RCC 7860 (cell line): ENCODE measurements at regions not wholly inside any gene's neighbourhood (a gene's known extent, or its start where the extent isn't known, plus 50 kb on each side); places are given as distances from the start of the nearest gene placed in this dataset.

Experiments
- DNase-seq: peaks from one replicate; pipeline ENCODE4 v3.0.0-alpha.2; 2015; ENCODE audit warnings: low spot score
- FAIRE-seq: peaks from 2 replicates; lab custom pipeline; 2012; peaks lifted over from hg19 to GRCh38; lab: Jason Lieb, UNC

DNA sequence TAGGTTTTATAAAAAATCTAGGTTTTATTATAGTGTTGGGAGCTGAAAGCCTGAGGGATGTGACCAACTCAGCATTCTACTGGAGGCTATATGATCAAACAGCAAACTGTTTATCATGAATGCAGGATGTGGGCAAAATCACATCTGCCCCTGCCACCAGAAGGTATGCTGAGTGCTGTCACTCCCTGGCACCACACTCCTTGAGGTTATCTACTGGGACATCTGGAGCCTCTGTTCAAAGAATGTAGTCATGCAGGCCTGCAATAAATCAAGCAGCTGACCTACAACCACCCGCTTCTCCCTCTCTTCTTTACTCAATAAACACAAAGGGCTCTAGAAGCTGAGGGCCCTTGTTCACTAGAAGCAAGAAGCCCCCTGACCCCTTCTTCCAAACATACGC is 328.4 kb upstream of the DDX18 start:
- DNase-seq (no peak), FAIRE-seq (no peak)

GRCh38 chr2:117492209-117492851 is 322.2 kb upstream of the DDX18 start:
- no peak for FAIRE-seq
- no peak for DNase-seq

GRCh38 chr2:117500721-117501120 is 313.8 kb upstream of the DDX18 start:
- FAIRE-seq (no peak), DNase-seq (no peak)

DNA sequence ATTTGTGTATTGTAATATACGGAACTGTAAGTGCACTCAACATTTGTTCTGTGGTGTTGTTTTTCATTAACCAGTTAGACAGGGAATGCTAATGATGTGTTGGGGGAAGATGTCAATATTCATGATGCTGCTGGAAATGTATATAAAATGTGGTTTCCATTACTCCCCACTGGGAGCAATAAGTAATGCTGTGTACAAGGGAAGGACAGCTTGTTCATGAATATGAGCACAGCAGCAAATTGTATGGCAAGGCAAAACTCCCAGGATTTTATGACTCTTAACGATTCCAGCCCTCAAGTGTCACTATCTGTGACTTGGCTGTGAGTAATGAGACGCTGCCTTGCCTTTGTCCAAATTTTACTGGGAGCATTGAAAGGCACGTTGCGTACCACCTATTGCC is 312.4 kb upstream of the DDX18 start:
- no peak for FAIRE-seq
- DNase-seq = no peak

DNA sequence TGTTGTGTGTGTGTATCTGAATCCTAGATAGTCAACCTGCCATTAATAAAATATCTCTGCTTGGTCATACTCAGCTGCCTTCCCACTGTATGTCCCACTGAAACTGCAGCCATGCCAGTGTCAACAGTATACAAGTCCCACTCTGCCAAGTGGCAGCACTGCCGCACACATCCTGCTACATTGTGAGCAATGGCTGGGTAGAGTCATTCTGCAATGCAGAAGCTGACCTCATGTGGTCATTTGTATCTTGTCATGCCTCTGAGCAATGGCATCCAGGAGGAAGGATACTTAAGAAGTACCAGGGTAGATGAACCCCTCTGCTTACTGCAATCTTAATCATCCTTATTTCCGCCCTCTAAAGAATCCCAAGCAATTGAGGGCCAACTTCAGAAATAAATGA is 302.2 kb upstream of the DDX18 start:
- FAIRE-seq (no peak), DNase-seq (no peak)

DNA sequence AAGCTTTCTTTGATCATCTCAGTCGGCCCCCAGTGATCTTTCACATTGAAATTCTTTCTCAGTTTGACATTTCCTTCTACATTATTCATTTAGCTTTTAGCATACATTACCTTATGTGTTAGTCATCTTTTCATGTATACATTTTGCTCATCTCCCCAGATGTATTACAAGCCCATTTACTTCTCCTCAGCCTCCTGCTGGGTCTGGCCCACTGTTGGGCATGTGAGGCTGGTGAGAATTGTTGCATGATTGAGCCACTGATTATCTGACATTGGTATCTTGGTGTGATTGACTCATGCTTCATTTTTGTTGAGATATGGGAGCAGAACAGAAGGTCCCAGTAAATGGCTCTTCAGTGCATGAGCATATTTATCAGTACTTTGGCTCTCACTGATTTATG is 300.1 kb upstream of the DDX18 start:
- DNase-seq = no peak
- FAIRE-seq = no peak

DNA sequence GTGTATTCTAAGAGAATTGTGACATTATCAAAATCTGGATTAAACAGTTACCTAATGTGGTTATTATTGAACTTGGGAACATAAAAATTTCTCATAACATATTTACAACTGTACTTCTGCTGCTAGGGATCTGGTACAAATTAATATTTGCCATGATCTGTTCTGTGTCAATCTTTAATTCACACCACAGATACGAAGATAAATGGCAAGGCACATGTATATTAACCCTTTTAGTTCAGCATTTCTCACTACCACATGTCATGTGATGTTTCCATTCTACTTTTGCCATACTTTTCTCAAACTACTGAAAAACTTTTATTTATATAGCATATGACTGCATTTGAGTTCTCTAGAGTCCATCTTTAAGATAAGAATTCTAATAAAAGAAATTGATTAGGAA is 295.3 kb upstream of the DDX18 start:
- FAIRE-seq (no peak), DNase-seq (no peak)

DNA sequence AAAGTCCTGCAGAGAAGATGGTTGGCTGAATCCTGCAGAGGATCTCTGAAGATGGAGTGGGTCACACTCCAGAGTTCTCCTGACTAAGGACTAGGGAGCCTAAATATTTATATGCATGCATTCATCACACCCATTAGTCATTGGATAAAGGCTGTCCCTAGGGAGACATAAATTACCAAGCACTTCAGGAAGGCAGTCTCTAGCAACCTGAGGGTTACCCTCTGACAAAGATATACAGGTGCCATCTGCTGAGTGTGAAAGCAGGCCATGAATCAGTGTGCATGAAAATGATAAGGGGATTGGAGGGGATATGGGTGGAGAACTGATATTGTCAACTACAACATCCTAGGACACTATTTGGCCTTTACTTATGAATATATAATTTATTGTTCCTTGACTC is 294.8 kb upstream of the DDX18 start:
- FAIRE-seq (no peak), DNase-seq (no peak)

GRCh38 chr2:117523267-117523666 is 291.2 kb upstream of the DDX18 start:
- no peak for FAIRE-seq
- no peak for DNase-seq

DNA sequence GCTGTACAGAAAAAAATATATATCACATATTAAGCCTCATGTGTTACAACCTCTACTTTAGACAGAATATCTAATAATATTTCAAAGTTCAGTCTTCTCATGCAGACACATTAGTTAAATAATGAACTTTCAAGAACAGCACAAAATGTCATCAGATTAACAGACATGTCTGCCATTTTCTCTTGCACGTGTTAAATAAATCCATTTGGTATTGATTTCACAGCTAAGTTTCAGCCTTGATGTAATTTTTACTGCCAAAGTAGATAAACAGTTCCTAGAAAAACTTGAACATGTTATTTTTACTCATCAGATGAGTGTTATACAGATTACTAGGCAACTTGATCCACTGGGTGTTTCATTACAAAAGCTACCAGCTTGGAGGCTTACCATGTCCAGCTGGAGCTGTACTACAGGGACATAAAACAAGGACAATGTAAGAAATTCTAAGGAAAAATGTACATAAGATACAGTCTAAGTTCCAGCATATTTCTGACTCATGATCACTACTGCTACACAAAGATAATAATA is 290.7 kb upstream of the DDX18 start:
- FAIRE-seq (no peak), DNase-seq (no peak)

DNA sequence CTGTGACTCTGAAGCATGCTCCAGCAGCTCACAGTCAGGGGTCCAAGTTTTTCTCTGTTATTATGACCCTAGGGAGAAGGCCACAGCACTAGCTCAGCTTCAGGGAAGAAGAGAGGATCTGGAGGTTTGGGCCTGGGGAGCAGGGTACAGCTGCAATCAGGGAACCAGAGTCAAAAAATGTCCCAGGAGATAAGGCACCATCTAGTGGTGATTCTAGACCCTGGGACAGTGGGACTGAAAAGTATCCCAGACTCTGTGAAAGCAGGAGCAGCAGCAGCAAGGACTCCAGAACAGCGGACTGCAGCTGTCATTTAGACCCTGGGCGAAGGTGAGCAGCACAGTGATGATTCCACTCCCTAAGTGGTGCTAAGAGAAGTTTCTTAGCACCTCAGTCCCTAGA is 278.4 kb upstream of the DDX18 start:
- FAIRE-seq = no peak
- no peak for DNase-seq

- FAIRE-seq = no peak
- DNase-seq = no peak
Observed at GRCh38 chr2:117537032-117537431, 277.5 kb upstream of the DDX18 start.

DNA sequence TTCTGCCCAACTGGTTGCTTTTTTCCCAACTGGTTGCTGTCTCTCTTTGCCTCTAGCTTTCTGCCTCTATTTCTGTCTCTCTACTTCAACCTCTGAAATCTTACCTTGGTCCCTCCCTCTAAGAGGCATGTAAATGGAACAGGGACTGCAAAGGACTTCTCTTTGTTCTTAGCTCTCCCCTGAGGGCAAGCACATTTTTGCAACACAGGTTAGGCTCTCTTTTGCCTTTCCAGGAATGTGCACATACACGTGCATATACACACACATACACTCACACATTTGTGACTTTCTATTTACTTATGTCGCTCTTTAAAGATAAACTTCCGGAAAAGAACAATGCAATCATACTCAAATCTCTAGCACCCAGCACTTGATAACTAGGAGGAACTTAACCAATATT is 262.6 kb upstream of the DDX18 start:
- DNase-seq (no peak), FAIRE-seq (no peak)

- FAIRE-seq (no peak), DNase-seq (no peak)
Observed at GRCh38 chr2:117553448-117553847, 261.0 kb upstream of the DDX18 start.

GRCh38 chr2:117555965-117556364 is 258.5 kb upstream of the DDX18 start:
- DNase-seq = no peak
- FAIRE-seq = no peak

- no peak for FAIRE-seq
- no peak for DNase-seq
Observed at GRCh38 chr2:117557626-117558025, 256.9 kb upstream of the DDX18 start.

DNA sequence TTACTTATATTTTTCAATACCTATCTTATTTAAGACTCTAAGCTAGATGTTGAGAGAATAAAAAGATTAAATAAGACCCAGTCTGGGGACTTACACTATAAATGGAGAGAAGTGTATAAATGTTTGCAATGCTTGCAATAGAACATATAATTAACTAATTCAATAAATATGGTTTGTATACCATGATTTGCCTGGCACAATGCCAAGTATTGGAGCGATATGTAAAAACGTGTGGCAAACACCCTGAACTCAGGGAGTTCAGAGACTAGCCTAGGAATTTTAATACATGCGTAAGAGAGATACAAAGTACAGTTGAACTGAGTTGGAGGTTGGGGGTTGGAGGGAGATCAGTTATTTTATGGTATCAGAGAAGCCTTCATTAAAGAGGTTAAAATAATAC is 251.8 kb upstream of the DDX18 start:
- DNase-seq (no peak), FAIRE-seq (no peak)

GRCh38 chr2:117571590-117572349 is 242.7 kb upstream of the DDX18 start:
- FAIRE-seq = no peak

DNA sequence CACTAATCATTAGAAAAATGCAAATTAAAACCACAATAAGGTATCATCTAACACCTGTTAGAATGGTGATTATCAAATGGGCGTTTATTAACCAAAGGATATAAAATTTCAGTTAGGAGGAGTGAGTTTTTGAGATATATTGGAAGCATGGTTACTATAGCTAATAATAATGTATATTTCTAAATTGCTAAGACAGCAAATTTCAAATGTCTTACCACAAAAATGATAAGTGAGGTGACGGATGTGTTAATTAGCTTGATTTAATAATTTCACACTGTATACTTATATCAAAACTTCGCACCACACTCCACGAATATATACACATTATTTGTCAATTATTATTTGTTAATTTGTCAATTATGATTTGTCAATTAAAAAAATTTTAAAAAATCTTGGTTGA is 227.2 kb upstream of the DDX18 start:
- FAIRE-seq (no peak), DNase-seq (no peak)

More at GRCh38 chr2:117571590-117572349, 242.7 kb upstream of the DDX18 start:
- DNase-seq = no peak

GRCh38 chr2:117603060-117603459 is 211.4 kb upstream of the DDX18 start:
- FAIRE-seq (no peak), DNase-seq (no peak)

GRCh38 chr2:117603567-117603966 is 210.9 kb upstream of the DDX18 start:
- DNase-seq (no peak), FAIRE-seq (no peak)

- FAIRE-seq (no peak), DNase-seq (no peak)
Observed at GRCh38 chr2:117607202-117607601, 207.3 kb upstream of the DDX18 start.
